ENCODE measurements at regions not wholly inside any gene's neighbourhood (a gene's known extent, or its start where the extent isn't known, plus 50 kb on each side); places are given as distances from the start of the nearest gene placed in this dataset.
"Not testable (repeated sequence)": the region's sequence is repeated elsewhere in the genome, so short reads cannot be mapped to it uniquely, and the experiment has no call there.

GRCh38 chr2:100691846-100692245 is 128.1 kb upstream of the NPAS2 start:
- ATAC-seq = no peak
- DNase-seq = no peak
- intact Hi-C loops (cut with micrococcal nuclease) = no loop called here

DNA sequence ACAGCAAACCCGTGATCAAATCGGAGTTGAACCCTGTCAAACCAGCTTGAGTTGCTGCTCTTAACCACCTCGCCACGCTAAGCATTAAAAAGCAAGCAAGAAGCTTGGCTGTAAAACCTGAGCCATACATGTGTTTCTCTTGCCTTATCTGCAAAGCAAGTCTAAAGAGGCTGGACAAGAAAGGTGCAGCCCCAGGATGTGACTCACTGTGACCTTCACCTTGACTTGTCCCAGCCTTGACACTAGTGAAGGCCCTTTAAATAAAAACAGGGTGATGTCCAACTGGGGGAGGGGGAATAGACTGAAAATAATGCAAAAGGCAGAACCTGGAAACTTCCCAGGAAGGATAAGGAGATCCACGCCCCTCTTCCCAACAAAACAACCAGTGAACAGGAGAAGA is 127.6 kb upstream of the NPAS2 start:
- DNase-seq (no peak), ATAC-seq (no peak)
- intact Hi-C loops (cut with micrococcal nuclease) = no loop called here

- intact Hi-C loops (cut with micrococcal nuclease) = no loop called here
- ATAC-seq (no peak), DNase-seq (no peak)
Observed at GRCh38 chr2:100692906-100693305, 127.0 kb upstream of the NPAS2 start.

DNA sequence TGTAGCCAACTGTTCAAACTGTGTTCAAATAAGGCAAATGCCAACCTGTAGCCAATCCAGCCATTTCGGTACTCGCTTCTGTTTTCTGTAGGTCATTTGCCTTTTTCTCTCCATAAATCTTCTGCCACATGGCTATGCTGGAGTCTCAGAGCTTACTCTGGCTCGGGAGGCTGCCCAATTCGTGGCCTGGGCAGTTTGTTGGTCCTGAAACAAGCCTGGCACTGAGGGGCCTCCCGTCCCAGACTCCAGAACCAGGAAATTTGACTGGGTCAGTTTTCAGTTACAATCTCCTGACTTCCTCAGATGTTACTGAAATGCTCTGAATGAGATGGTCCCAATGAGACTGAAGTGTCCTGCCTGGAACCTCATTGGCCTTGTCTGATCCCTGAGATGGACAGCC is 120.8 kb upstream of the NPAS2 start:
- ATAC-seq (no peak), DNase-seq (no peak)
- intact Hi-C loops (cut with micrococcal nuclease) = no loop called here

- intact Hi-C loops (cut with micrococcal nuclease) = no loop called here
- DNase-seq (no peak), ATAC-seq (no peak)
Observed at GRCh38 chr2:100702438-100703109, 117.4 kb upstream of the NPAS2 start.

DNA sequence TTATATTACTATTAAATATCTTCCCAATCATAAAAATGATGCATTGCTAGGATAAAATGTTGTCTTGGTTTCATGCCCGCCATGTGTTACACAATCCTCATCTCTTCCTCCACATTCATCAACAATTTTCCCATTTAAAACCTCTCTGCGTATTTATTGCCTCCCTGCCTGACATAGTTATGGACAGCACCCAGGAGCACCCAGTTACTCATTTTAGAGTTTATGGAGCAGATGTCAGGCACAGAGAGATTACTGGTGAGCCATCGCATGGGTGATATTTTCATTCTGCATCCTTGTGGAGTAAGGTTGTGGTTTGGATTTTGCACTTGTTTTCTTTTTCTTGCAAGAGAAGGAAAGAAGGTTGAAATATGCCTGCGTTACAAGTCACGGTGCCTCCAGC is 116.7 kb upstream of the NPAS2 start:
- ATAC-seq = no peak
- intact Hi-C loops (cut with micrococcal nuclease) = no loop called here
- DNase-seq = no peak

GRCh38 chr2:100703739-100704138 is 116.2 kb upstream of the NPAS2 start:
- intact Hi-C loops (cut with micrococcal nuclease) = no loop called here
- DNase-seq = no peak
- no peak for ATAC-seq

DNA sequence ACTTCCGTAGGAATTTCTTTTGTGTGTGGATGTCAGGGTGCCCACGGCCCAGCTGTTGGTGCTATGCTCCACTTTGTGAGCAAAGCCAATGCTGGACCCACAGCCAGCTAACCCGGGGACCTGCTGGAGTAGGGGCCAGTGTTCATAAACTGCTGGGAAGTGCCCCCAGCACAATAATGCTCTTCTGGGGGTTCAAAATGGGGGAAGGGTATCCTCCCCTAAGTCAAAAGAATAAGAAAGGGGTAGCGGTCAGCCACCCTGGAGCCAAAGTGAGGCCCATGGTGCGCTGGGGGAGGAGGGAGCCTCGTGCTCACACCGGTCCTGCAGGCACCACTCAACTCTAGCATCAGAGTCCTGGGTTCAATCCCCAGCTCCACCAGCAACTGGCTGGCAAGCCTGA is 115.8 kb upstream of the NPAS2 start:
- intact Hi-C loops (cut with micrococcal nuclease) = no loop called here
- ATAC-seq = no peak
- DNase-seq = no peak

GRCh38 chr2:100704711-100705110 is 115.2 kb upstream of the NPAS2 start:
- no peak for ATAC-seq
- intact Hi-C loops (cut with micrococcal nuclease) = no loop called here
- DNase-seq = no peak

DNA sequence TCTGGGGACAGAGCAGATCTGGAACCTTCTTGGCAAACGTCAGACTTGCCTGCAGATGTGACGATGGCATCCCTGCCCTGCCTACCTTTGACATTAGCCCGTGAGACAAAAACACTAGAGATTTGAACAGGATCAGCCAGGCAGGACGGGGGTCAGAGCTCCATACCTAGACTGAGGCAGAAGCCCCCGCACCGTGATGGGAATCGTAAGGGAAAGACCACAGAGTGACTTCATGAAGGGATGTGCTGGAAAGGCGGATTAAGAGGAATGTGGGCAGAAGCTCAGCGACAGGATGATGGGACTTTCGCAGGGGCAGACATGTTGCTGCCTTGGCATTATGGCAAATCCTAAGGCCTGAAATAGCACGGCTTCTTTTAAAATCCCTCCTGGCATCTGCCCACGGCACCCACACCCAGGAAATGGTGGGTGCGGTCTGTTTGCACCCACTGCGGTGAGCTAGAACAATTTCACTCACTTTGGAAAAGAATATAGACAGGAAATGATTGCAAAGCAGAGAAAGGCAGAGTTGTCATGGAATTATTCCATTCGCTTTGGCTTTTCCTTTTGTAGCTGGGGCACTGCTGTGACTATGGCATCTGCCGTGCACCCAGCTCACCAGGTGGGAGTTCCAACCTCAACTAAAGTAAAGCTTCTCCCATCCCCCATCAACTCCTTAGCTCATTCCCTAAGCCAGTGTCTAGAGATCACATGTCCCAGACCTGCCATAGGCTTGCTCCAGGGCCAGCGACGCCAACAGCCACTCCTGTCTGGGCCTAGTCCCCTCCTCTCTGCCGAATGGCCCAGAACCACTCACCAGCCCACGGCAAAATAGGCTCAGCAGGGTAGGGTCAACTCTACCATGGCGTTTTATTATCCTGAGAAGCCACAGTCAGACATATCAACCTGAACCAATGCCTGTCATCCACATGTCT is 112.7 kb upstream of the NPAS2 start:
- intact Hi-C loops (cut with micrococcal nuclease) = no loop called here
- DNase-seq (no peak), ATAC-seq (no peak)

DNA sequence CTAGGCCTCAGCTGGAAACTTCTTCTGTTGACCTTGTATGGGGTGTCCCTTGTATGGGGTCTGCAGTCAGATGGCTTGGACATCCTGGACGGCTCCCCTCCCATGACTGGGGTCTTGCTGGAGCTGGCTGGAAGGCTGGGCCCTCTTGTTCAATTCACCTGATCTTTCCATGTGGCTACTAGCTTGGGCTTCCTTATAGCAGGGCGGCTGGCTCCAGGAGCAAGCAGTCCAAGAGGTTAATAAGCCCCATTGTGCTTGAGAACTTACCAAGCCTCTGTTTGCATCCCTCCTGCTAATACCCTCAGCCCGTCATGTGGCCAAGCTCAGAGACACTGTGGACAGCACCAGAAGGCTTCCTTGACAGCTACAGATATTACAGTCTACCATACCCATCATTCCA is 111.6 kb upstream of the NPAS2 start:
- no peak for ATAC-seq
- intact Hi-C loops (cut with micrococcal nuclease) = no loop called here

GRCh38 chr2:100713106-100713505 is 106.8 kb upstream of the NPAS2 start:
- ATAC-seq (no peak), DNase-seq (no peak)
- intact Hi-C loops (cut with micrococcal nuclease) = no loop called here

More for the DNA sequence above, 111.6 kb upstream of the NPAS2 start:
- DNase-seq = no peak

GRCh38 chr2:100714396-100715010 is 105.4 kb upstream of the NPAS2 start:
- intact Hi-C loops (cut with micrococcal nuclease); DNase-seq: not testable (repeated sequence)
- ATAC-seq = peak; percentile 48

DNA sequence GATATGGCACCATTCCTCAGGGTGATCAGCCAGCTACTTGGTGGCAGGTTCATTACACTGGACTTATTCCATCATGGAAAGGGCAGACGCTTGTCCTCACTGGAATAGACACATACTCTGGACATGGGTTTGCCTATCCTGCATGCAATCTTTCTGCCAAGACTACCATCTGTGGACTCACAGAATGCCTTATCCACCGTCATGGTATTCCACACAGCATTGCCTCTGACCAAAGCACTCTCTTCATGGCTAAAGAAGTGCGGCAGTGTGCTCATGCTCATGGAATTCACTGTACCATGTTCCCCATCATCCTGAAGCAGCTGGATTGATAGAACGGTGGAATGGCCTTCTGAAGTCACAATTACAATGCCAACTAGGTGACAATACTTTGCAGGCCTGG is 104.1 kb upstream of the NPAS2 start:
- intact Hi-C loops (cut with micrococcal nuclease); ATAC-seq; DNase-seq: not testable (repeated sequence)

GRCh38 chr2:100716581-100716980 is 103.4 kb upstream of the NPAS2 start:
- no peak for DNase-seq
- ATAC-seq = no peak
- intact Hi-C loops (cut with micrococcal nuclease) = no loop called here

GRCh38 chr2:100718065-100718629 is 101.8 kb upstream of the NPAS2 start:
- no peak for DNase-seq
- no peak for ATAC-seq
- intact Hi-C loops (cut with micrococcal nuclease) = no loop called here

DNA sequence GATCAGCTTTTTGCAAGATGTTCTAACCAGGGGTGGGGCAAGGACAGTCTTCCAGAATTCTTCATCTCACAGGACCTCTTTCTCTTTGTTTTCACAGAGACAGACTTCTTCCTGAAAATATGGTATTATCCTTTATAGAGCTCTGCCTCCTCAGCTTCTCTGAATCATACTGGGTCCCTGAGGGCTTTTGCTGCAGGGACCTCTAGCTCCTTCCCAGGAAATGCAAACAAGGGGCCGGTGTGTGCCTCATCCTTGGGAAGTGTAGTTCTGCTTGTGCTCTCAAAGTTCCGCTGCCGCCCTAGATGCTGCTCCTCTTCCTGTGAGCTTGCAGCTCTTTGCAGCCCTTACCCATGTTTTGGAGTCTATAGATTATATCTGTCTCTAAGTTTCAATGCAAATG is 99.5 kb upstream of the NPAS2 start:
- DNase-seq = no peak
- no peak for ATAC-seq
- intact Hi-C loops (cut with micrococcal nuclease) = no loop called here

DNA sequence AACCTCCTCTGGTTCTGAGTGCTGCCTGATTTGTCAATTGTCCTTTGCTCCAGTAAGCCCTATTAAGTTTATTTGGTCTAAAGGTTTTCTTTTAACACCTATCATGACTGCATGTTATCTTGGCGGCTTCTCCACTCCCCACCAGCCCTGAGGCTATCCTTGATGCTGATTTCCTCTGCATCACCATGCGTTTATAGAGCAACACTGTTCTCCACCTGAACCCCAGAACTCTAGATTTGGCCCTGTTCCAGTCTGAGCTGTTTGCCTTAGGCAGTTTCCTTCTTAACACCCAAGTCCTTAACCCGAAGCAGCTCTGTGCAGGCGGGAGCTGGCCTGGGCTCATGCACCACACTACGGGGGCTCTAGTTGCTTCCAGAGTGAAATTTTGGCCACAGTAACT is 98.2 kb upstream of the NPAS2 start:
- intact Hi-C loops (cut with micrococcal nuclease) = no loop called here

DNA sequence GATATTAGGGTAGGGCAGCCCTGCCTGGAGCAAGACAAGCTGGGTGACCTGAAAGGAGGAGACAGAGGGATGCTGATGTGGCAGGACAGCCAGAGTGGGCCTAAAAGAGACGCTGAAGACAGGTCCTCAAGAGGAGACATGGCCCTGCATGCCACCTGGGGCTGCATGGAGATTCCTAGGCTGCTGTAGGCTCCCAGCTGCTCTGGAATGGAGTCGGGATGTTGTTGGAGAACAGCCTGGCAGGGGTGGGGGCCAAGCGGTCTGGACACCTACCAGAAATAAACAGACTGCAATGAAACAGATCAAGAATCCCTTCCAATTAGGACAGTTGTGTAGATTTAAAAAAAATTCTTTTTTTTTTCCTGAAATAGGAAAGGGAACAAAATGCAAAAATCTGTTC is 97.8 kb upstream of the NPAS2 start:
- ATAC-seq = no peak
- intact Hi-C loops (cut with micrococcal nuclease) = no loop called here

More for the DNA sequence above, 98.2 kb upstream of the NPAS2 start:
- no peak for DNase-seq
- no peak for ATAC-seq

DNA sequence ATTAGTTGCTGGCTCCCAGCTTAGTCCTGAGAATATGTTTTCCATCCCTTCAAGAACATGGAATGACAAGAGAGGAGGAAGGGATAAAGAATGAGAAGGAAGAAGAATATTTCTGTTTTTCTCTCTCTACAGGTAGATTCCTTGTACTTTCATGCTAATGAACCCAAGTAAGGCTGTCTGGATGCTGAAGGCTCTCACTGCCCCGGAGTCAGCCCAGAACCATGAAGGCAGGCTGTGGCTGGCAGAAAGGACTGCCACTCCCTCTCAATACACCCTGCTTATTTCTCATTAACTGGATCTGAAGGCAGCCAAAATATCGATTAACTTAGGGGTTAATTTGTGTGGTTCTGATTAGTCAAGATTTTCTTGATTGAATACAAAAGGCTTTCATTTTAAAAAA is 93.1 kb upstream of the NPAS2 start:
- DNase-seq (no peak), ATAC-seq (no peak)
- intact Hi-C loops (cut with micrococcal nuclease) = no loop called here

More for the DNA sequence above, 97.8 kb upstream of the NPAS2 start:
- DNase-seq = no peak
